Omental fat pad (tissue), 3 donors: ENCODE measurements at regions not wholly inside any gene's neighbourhood (a gene's known extent, or its start where the extent isn't known, plus 50 kb on each side); places are given as distances from the start of the nearest gene placed in this dataset.

ENCODE experiments used
- ATAC-seq: fragments of 150-250 bp; one replicate; pipeline ENCODE4 v1.9.1; 2016; ENCODE audit warnings: mild to moderate bottlenecking, moderate library complexity; ENCODE audit not compliant: low FRiP score
- DNase-seq: peaks from one replicate; pipeline ENCODE4 v3.0.0-alpha.2; 2019; ENCODE audit warnings: low spot score
- TF ChIP-seq, protein P1 (sequence below), 3 donors: fragments of 450-650 bp; IDR thresholded peaks; one replicate each; pipeline ENCODE4 v1.5.1; 2016 to 2017; ENCODE audit warnings: antibody characterized with exemption in 3 of 3, mild to moderate bottlenecking in 3 of 3, moderate library complexity in 2 of 3

DNA sequence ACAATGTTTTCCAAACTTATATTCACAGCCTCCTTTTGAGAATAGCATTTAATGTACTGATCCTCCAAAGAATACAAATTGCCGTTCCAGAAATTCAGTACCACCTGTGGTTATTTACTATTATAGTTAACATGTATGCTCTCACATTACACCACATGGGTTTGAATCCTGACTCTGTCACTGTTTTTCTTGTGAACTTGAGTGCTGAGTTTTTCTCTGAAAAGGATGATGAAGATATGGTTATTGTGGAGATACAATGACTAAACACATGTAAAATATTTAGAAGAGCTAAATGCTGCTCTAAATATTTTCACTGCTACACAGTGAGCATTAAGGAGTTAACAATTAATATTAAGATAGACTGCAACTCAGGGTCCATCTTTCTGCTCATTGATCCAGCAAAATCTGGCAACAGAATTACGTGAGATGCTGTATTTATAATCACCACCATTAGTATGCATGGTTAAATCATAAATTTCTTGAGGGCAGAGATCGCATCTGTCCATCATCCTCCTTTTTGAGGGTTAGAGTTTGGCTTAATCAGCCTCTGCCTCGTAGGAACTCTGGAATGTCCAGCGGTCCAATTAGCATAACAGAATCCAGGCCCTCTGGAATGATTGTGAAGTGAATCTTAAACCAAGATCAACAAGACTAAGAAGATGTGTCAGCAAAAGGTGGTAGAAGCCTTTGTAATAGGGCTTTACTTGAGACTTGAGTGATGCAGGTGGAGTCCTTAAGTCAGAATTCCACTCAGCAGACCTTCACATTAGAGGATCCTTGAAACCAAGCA, 152.8 kb downstream of the MACC1 start:
- TF ChIP-seq, protein P1, sequence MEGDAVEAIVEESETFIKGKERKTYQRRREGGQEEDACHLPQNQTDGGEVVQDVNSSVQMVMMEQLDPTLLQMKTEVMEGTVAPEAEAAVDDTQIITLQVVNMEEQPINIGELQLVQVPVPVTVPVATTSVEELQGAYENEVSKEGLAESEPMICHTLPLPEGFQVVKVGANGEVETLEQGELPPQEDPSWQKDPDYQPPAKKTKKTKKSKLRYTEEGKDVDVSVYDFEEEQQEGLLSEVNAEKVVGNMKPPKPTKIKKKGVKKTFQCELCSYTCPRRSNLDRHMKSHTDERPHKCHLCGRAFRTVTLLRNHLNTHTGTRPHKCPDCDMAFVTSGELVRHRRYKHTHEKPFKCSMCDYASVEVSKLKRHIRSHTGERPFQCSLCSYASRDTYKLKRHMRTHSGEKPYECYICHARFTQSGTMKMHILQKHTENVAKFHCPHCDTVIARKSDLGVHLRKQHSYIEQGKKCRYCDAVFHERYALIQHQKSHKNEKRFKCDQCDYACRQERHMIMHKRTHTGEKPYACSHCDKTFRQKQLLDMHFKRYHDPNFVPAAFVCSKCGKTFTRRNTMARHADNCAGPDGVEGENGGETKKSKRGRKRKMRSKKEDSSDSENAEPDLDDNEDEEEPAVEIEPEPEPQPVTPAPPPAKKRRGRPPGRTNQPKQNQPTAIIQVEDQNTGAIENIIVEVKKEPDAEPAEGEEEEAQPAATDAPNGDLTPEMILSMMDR (IDR thresholded peaks at IDR 0.05) = no peak
- DNase-seq (no peak), ATAC-seq (no peak)

DNA sequence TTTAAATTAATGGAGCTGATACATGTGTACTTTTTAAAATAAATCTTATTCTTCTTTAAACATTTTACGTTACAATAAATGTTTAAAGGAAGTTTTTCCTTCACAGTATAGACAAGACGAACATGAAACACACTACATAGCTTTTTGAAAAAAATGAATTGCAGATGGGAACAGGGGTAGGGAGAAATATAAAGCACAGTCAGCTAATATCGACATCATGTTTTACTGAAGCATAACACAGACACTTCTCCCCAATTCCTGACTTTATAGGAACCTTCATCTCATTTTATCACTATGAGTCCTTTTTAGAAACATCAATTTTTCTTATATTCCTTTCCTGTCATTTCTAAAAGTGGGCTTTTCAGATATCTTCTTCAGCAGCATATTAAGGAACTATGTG, 153.5 kb downstream of the MACC1 start:
- DNase-seq (no peak), ATAC-seq (no peak)
- TF ChIP-seq, protein P1 (IDR thresholded peaks at IDR 0.05) = no peak

DNA sequence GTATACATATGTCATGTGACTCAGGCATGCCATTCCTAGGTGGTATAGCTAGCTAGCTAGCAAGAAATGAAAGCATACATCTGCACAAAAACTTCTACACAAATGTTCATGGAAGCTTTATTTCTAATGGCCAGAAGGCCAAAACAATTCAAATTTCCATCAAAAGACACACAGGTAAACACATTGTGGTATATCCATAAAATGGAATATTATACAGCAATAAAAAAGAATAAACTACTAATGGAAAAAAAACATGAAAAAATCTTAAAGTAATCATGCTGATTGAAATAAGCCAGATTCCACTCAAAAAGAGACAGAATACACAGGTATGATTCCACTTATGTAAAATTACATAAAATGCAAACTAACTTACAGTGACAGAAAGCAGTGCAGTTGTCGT, 154.3 kb downstream of the MACC1 start:
- TF ChIP-seq, protein P1 (IDR thresholded peaks at IDR 0.05) = no peak
- no peak for DNase-seq
- ATAC-seq = no peak

DNA sequence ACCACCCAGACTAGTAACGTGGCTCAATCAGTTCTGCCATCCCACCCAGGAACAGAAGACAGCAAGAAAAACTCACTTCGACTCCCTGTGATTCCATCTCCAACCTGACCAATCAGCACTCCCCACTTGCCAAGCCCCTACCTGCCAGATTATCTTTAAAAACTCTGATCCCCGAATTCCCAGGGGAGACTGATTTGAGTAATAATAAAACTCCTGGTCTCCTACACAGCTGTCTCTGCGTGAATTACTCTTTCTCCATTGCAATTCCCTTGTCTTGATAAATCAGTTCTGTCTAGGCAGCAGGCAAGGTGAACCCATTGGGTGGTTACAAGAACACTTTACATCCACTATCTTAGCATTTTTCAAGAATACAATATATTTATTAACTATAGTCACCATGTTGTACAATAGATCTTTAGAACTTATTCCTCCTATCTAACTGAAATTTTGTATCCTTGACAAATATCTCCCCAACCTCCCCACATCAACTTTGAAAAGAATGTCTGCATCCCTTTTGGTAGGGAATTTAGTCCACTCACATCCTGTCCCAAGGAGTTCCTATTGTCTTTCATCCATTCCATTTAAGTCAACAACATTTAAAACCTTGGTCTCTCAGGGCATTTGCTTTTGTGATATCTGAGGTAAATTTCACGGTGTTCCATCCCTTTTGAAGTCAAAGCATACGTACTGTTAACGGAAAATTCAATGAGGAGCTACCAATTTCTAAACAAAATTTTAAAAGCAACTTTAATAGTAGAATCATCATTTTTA, 163.7 kb downstream of the MACC1 start:
- DNase-seq (no peak), ATAC-seq (no peak)
- TF ChIP-seq, protein P1 (IDR thresholded peaks at IDR 0.05) = no peak

DNA sequence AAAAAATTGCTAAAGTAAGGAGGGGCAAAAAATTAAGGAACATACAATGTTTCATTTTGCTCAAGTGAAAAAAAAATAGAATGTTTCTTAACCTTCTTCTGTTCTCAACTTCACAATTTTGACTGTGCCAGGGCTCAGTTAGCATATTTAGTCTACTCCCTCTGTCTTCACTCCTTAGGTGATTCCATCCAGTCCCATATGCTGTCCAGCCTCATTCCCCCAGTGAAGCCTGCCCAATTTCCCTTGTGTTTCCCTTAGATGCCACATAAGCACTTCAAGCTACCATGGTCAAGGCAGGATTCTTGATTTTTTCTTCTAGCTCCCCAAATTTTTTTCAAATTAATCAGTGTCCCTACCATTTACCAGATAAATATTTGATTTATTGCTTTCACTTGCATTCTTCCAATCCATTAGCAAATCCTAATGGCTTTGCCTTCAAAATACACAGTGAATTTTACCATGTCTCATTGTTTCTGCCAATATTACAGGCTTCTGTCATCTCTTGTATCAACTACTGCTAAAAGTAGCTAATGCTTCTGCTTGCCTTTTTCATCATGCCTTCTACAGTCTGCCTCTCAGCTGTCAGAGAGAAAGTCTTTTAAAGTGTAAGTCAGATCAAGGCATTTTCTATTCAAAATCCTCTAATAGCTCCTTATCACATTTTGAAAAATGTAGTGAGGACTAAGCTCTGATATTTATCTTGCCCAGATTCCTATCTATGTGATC, 166.8 kb downstream of the MACC1 start:
- no peak for DNase-seq
- TF ChIP-seq, protein P1 (IDR thresholded peaks at IDR 0.05) = no peak
- no peak for ATAC-seq

DNA sequence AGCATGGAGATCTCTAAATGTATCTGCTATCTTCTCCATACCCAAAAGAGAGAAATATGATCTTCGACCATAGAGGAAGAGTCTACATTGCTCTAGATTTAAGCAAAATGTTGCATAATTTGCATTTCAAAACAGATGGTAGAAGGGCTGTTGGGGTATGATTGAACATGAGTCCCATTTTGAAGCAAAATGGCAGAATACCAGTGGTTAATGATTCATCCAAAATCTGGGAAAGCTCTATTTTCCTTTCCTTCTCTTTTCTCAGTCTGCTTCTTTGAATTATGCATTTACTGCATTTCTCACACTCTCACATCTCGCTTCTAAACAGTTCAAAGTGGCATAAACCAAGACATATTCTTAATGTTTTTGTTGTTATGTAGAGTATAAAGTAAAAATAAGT, 178.5 kb downstream of the MACC1 start:
- no peak for ATAC-seq
- no peak for DNase-seq
- TF ChIP-seq, protein P1 (IDR thresholded peaks at IDR 0.05) = no peak
